HS-5 (cell line): ENCODE measurements at regions not wholly inside any gene's neighbourhood (a gene's known extent, or its start where the extent isn't known, plus 50 kb on each side); places are given as distances from the start of the nearest gene placed in this dataset.
"Not testable (repeated sequence)": the region's sequence is repeated elsewhere in the genome, so short reads cannot be mapped to it uniquely, and the experiment has no call there.

Source experiments
- DNase-seq: peaks from one replicate; pipeline ENCODE4 v3.0.0-alpha.2; 2012; ENCODE audit warnings: low read depth

DNA sequence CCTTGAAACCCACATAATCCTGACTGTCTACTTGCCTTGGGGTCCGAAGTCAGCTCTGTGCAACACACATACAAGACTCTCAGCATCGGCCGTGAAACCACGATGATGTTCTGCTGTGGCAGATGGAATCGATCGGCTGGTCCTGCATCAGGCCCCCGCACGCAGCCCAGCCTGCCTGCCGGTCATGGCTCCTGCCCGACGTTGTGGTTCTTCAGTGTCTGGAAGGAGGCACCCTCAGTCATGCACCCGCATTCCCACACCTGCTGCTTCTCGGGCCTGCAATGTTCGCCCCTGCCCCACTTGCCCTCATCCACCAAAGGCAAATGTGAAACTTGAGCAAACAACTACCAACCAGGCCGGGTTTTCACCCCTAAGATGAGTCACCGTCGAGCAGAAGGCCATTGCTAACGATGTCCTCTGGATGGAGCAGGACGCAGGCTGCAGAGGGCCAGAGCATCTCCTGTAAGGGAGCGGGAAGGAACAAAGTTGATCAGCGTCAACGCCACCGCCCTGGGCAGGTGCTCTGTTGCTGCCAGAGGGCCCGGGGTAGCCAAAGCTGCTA, 128.9 kb upstream of the PDE10A start:
- no peak for DNase-seq

DNA sequence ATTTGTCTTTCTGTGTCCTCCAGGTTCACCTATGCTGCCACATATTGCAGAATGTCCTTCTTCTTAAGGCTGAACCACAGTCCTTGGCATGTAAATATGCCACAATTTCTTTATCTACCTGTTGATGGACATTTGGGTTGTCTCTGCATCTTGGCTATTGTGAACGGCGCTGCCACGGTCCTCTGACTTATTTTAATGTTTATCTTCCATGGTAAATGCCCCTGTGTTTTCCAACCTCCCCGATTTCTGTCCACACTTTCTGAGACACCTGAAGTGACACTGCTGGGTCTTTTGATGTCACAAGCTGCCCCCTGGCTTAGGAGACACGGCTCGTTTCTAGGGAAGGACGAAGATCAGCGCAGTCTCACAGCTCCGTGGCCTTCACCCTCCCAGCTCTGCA, 128.3 kb upstream of the PDE10A start:
- no peak for DNase-seq

DNA sequence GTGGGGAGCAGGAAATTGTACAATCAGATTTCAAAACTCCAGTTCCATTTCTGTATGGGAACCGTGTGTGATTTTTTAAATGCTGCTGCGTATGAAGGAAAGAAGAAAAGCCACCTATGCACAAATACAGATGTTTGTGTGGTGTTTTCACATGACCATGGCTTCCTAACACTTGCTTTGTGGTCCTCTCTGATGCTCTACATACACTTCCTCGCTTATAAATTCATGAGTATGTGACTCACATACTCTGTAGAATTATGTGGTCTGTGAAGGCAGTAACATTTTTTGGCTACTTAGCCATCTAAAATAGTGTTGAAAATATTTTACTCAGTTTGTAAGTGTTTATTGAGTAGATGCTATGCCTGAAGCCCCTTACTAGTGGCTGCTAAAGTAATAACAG, 119.8 kb upstream of the PDE10A start:
- no peak for DNase-seq

DNA sequence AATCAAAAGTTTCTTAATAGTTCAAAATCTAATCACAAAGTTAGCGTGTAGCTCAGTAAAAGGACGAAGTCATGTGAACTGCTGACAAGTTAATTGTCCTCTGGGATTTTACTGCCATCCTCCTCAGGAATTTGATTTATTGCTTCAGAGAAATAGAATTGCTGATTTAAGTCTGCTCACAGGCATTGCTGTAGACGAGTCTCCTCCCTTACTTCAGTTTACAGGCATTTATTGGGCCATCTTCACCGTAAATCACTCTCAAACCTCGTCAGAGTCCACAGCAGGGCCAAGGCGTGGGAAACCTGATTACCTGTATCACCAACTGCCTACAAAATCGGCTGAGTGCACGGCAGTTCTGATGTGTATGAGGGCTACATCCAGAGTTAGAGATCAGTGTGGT, 119.1 kb upstream of the PDE10A start:
- DNase-seq = no peak

DNA sequence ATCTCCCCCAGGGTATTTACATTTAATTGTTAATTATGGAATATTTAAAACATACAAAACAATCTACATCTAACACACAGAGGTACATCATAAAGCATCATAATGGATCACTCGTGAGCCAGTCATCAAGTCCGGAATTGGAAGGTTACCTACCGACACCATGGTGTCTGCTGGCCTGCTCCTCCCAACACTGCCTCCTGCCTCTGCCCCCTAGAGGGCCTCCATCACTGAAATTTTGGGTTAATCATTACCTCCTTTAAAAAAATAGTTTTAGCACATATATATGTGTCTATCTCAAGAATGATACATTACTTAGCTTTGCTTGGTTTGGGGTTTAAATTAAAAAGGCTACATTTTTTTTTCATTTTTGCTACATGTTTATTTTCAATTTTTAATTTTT, 114.6 kb upstream of the PDE10A start:
- DNase-seq = no peak

DNA sequence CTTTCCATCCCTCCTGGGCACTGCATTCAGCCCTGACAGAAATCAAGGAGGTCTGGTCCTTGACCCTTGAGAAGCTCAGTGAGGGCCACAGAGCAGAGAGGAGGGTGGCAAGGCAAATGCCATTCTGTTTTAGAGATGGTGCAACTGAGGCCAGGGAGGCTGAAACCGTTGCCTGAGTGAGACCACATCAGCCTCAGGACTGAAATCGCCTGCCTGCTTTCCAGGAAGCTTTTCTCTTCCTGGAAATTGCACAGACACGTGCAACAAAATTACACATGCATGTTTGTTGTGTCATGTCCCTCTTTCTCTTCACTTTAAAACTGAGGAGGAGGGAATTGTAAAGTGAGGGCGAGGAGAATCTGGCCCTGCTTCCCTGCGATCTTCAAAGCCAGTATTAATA, 113.7 kb upstream of the PDE10A start:
- no peak for DNase-seq

DNA sequence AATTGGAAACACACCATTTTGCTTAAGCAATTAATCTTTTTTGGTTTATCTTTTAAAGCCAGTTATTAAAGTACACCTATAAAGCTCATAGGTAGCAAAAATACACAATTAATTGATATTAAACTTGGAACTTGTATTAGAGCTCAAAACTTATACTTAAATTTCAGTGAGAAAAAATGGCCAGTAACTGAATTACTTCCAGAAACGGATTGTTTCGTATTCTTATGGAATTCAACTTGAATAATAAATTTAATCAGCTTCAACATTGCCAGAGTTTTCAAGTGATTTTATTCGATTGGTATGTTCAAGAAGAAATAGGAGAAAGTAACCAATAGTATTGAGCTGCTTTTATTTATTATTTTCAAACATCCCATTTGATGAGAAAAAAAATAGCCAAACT, 112.7 kb upstream of the PDE10A start:
- no peak for DNase-seq

DNA sequence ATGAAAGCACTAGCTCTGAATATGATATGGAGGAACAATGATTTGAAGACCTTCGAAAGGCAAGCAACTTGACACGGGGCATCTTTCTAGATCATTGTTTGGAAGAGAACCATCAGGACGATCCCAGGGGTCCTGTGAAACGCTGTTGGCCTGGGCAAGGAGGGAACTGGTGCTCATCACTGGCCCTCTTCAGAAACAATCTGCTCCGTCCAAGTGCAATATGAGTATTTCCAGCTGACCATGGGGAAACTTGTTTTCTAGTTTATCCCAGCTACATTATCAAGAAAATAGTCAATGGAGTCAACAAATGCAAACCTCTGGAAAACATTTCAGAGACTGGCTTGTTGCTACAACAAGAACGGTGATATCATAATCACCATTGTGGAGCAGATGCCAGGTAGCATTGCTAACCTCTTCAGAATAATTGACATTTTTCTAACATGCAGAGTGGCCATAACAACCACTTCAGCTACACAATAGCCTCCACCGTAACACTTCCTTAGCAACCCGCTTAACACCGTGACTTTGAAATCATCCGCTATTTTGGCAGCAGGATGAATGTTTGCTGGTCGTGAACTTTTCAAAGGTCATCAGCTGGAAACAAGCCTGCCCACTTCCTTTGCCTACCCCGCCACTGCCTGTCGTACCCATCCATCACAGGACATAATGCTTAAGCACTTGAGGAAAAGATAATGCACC, 112.0 kb upstream of the PDE10A start:
- no peak for DNase-seq

DNA sequence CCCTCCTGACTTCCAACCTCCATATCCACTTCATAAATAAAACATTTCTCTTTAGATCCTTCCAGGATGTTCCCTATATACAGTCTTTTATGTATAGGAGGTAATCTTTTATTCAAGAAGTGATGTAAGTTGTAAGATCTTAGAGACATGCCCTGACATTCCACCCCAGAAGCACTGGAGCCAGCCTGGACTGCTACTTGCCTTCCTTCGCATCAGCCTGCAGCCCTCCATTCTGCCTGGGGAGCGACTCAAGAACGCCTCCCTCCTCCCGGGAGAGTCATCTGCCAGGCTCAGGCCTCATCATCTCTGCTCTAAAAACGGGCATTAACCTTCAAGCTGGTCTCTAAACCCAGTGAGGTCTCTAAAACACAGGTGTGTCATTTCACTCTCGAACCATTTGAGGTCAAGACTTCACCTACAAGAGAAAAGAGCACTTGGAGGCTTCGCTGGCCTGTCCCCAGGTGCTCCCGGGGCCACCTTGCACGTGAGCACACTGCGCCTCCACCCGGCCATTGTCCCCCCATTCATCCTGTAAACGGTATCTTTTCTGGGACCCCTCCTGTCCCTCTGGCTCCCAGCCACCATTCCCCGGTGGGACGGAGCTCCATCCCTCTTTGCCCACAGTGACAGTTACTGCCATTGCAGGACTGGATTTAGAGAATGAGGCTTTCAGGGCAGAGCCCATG, 107.5 kb upstream of the PDE10A start:
- no peak for DNase-seq

DNA sequence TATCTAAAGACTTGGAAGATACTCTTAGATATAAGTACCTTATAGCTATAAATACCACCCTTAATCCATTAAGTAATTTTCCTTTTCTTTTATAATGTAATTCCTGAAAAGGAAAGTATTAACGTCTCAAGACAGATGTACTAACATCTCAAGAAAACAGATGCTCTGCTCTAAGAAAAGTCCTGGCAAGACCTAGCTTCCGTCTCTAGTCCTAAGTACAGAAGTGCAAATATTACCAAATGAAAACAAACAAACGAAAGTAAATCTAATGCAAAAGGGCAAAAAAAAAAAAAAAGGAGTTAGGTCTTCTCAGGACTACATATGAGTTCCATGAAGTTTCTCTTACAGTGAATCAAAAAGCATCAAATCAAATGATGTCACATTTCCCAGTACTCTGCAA, 106.8 kb upstream of the PDE10A start:
- DNase-seq = no peak

DNA sequence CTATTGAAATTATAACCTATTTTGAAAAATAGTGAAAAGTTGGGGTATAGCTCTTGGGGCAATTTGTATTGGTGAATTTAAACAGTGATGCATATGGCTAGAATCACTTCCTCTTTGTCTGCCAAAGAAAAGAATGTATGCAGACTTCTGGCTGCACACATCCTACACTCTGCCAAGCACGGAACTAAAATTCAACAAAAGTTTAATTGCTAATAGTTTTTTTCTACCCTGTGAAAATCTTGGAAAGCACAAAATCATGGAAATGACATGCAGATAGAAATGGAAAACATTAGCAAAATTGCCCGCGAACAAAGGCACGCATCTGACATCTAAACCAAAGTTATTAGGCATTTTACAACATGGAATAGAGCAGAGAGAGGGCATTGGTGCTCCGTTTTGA, 106.4 kb upstream of the PDE10A start:
- DNase-seq = no peak

DNA sequence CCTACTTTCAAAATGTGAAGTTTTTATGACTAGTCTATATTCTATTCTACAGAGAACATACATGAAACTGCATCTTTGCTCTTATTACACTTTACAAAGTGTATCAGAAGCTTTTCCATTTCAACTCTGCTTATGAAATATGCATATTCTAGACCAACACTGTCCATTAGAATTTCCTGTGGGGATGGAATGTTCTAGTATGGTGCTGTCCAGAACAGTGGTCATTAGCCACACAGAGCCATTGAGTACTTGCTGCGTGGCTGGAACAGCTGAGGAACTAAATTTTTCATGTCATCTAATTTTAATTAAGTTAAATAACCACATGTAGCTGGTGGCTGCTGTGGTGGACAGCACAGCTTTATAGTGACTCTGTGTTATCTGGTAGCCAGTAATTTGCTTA, 105.9 kb upstream of the PDE10A start:
- DNase-seq = no peak

DNA sequence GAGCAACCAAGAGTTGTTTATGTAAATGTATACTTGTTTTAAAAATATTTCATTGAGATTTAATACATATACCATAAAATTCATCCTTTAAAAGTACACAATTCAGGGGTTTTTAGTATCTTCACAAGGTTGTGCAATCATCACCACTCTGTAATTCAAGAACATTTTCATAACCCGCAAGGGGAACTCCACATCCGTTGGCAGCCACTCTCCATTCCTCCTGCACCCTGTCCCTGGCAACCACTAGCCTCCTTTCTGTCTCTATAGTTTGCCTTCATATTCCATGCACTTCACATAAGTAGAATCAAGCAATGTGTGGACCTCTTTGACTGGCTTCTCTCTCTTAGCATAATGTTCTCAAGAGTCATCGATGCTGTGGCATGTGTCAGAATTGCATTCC, 104.2 kb upstream of the PDE10A start:
- no peak for DNase-seq

DNA sequence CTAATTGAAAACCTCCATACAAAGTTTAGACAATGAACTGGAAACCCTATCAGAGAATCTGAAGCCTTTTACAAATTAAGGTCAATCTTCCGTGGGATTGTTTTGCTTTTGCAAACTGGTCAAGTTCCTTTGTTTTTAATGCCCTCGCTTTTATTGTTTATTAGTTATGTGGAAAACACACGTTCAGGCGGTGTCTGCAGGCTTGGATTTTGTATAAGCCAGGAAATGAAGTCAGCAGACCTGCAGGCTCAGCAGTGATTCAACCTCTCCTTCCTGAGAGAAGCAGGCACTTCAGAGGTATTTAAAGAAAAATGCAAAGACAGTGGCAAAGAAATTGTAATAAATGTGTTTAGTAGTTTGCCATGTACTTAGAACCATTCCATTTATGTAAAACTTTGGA, 103.4 kb upstream of the PDE10A start:
- no peak for DNase-seq

DNA sequence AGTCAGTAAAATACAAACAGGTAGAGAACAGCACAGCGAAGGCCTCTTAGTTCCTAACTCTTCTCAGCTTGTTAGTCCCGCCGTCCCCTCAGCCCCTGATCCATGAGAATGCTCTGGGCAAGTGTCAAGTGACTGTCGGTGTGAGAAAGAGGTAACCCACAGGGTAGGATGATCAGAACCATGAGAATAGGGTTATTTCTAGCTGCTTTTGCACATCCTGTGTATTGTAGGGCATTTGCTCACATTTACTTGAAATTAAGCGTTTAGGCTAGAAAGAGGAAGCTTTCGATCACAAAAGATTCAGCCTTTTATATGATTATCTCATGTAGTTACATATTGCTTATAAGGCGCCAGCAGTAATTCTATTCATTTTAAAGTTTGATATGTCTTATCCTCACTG, 103.0 kb upstream of the PDE10A start:
- DNase-seq = no peak

DNA sequence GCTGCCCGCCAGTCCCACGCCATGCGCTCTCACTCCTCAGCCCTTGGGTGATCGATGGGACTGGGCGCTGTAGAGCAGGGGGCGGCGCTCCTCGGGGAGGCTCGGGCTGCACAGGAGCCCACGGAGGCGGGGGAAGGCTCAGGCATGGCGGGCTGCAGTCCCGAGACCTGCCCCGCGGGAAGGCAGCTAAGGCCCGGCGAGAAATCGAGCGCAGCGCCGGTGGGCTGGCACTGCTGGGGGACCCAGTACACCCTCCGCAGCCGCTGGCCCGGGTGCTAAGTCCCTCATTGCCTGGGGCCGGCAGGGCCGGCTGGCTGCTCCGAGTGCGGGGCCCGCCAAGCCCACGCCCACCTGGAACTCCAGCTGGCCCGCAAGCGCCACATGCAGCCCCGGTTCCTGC, 102.2 kb upstream of the PDE10A start:
- not testable (repeated sequence) for DNase-seq

DNA sequence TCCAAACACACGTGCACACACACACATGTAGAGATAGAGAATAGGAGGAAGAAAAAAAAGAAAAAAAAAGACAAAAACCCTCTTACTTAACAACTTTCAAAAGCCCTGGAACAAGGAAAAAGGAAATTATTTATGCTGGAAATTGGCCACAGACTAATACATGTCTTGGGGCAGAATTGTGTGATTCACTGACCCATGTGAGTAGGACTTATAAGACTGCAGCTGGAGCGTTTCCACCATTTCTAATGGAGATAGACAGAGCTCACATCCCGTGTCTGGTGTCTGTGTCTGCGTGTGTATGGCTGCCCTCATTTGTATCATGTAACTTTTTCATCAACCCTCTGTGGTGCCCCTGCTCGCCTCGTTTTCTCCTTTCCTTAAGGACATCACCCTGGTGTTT, 99.8 kb upstream of the PDE10A start:
- no peak for DNase-seq

DNA sequence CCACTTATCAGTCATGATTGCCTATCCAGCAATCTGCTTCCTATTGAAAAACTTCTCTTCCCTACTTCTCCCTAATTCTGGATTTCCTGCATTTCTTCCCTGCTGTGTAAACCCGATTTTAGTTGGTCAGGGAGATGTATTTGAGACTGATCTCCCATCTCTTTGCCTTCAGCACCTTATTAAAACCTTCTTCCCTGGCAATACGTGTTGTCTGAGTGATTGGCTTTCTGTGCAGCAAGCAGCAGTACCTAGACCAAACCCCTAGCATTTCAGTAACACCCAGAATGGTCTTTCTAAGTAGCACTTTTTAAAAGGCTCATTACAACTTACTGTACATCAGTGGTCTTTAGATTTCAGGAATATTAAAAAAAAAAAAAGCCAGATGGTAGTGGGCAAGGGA, 99.1 kb upstream of the PDE10A start:
- DNase-seq = no peak

DNA sequence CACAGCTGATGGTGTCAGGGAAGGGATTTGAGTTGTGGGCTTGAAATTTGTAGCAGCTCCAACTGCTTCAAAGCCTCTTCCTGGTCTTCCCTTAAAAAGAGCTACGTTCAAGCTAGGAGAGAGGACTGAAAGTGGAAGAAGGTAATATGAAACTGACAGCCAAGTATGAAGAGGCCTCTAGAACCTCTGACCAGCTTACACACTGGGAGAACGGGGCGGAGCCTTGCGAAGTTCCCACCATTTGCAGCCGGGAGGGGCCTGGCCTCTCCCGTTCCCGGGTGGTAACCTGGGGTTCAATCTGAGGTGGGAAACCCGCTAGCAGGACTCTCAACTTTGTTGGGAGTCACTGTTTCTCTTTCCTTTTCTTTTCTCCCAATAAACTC, 97.8 kb upstream of the PDE10A start:
- DNase-seq = no peak

DNA sequence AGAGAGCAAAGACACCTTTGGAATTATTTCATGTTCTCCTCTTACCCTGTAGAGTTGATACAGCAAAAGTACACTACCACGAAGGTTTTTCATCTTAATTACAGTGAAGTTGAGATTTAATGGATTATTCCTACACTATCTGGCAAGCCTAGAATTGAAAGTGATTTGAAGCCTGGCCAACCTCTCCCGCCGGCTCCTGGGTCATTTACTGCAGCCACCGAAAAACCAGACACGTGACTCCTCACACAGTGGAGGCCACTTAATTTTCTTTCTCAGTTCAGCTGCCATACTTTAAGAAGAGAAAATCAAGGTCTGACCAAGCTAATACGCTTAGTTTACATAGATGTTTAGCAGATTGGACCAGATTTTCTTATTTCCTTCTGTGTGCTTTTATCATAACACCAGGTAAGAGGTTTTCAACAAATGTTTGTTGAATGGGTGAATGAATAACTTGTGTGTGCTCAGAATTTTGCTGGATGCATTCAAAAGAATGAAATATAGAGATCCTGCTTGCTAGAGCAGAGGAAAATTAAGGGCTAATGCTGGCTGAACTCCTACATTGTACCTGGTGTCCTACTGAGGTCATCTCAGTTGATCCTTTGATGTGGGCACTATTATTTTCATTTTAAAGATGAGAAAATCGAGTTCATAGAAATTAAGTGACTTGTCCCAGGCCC, 97.2 kb upstream of the PDE10A start:
- no peak for DNase-seq

DNA sequence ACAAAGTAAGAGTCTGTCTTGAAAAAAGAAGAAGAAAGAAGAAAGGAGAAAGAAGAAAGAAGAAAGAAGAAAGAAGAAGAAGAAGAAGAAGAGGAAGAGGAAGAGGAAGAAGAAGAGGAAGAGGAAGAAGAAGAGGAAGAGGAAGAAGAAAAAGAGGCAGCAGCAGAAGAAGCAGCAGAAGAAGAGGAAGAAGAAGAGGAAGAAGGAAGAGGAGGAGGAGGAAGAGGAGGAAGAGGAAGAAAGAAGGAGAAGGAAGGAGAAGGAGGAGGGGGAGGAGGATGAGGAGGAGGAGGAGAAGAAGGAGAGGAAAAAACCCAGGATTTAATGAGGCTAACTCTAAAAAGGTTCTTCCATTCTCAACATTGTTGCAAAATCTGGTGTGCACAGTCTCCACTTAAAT, 95.4 kb upstream of the PDE10A start:
- DNase-seq = no peak

DNA sequence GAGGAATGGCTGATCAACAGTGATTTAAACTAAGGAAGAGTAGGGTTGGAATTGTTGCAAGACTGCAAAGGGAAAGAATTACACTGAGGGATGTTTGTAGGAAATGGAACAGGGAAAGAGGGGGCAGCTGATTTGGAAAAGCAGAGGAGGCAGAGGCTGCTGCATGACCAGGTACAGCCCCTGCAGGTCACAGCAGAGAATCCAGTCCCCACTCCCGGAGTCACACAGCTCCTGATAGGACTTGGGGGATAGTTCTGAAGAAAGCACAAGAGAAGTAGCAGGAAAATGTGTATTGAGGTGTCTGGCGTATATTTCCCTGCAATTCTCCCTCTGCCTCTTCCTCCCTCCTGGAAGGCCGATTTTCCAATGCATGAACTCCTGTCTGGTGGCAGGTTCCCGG, 92.5 kb upstream of the PDE10A start:
- DNase-seq = no peak

DNA sequence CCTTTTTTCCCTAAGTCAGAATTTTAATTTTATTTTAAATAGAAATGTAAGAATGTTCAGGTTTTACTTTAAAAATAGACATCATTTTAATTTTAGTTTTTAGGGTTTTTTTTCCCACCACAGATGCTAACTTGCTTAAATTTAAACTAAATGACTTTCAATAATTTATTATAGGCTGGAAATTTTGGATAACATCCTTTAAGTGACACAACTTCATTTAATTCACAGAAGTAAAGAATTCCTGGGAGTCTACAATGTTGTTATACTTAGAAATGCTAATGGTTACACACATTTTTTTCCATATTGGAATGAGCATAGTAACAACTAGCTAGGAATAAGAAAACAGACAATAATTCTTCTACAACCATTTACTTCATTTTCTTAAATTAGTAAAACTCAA, 90.5 kb upstream of the PDE10A start:
- DNase-seq = no peak
